Fibroblast of the aortic adventitia (primary cell): ENCODE measurements at regions not wholly inside any gene's neighbourhood (a gene's known extent, or its start where the extent isn't known, plus 50 kb on each side); places are given as distances from the start of the nearest gene placed in this dataset.

Source experiments
- DNase-seq: peaks from one replicate; pipeline ENCODE4 v3.0.0-alpha.2; 2010; ENCODE audit warnings: low read depth
- H3K4me3 ChIP-seq: 2 replicates; pipeline ENCODE4 v1.5.1; 2011; ENCODE audit warnings: low read depth, mild to moderate bottlenecking, control low read depth, low read length, moderate library complexity
- CTCF ChIP-seq: IDR thresholded peaks from 2 replicates; pipeline ENCODE4 v1.5.1; 2011; ENCODE audit warnings: mild to moderate bottlenecking, low read length, control low read depth, inconsistent platforms; ENCODE audit not compliant: insufficient read depth

- no peak for TF ChIP-seq CTCF
These were observed 161.7 kb upstream of the BCL6 start for GRCh38 chr3:187906920-187907319.

GRCh38 chr3:187909866-187910265 is 164.6 kb upstream of the BCL6 start:
- no peak for TF ChIP-seq CTCF
- no peak overlapping the region for H3K4me3 ChIP-seq
- DNase-seq, result no peak

More at GRCh38 chr3:187906920-187907319, 161.7 kb upstream of the BCL6 start:
- no peak for DNase-seq
- H3K4me3 ChIP-seq, result no peak overlapping the region

DNA sequence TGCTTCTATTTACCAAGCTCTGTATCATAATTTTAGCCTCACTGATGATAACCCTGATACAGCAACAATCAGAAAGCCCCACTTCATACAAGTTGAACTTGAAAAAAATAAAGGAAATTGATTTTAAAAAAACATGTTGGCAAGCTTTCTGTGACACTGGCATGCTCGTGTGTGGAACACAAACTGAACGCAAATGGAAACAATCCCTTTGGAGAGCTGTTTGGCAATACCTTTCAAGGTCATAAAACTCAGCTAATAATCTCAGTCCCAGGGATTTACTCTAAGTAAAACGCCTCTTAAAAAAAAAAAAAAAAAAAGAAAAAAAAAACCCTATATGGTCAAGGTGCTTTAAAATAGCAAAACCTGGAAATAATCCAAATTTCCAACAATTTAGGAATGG is 166.7 kb upstream of the BCL6 start:
- TF ChIP-seq CTCF, result no peak
- H3K4me3 ChIP-seq, result no peak overlapping the region
- DNase-seq, result no peak

GRCh38 chr3:187913617-187914033 is 168.4 kb upstream of the BCL6 start:
- no peak for DNase-seq
- H3K4me3 ChIP-seq, result no peak overlapping the region
- no peak for TF ChIP-seq CTCF

- DNase-seq, result no peak
- TF ChIP-seq CTCF, result no peak
- H3K4me3 ChIP-seq, result no peak overlapping the region
These were observed 169.0 kb upstream of the BCL6 start for GRCh38 chr3:187914231-187914630.

DNA sequence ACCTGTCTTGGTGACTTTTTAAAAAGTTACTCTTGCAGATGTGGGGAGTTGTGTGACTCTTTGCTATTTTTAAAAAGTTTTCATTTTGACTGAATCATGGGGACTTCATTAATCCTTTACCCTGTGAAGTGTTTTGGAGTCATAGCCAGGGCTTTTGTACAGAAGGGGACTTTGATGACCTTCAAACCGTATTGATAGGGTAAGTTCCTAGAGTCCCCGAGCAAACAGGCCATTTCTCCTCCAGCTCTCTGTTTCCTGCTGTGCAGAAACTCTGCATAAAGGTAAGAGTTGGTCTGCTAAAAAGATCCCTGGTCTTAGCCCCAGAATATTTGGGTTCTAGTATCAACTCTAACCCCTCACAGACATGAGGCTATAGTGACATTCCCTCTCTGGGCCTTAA is 170.8 kb upstream of the BCL6 start:
- TF ChIP-seq CTCF, result no peak
- no peak overlapping the region for H3K4me3 ChIP-seq
- no peak for DNase-seq

GRCh38 chr3:187918081-187918644 is 172.9 kb upstream of the BCL6 start:
- TF ChIP-seq CTCF, result no peak
- H3K4me3 ChIP-seq, result no peak overlapping the region
- DNase-seq, result no peak
